Endothelial cell of umbilical vein (primary cell): ENCODE measurements at regions not wholly inside any gene's neighbourhood (a gene's known extent, or its start where the extent isn't known, plus 50 kb on each side); places are given as distances from the start of the nearest gene placed in this dataset.

ENCODE experiments used
- CTCF ChIP-seq, 2 donors: IDR thresholded peaks; 1 replicate in 1 of 2; 2 replicates in 1 of 2; pipeline ENCODE4 v1.5.1; 2011; ENCODE audit warnings: low read length in 2 of 2, mild to moderate bottlenecking in 2 of 2, moderate library complexity in 2 of 2, control low read depth in 1 of 2, inconsistent platforms in 1 of 2, low read depth in 1 of 2; ENCODE audit not compliant: insufficient read depth in 1 of 2; ENCODE audit errors: extremely low read depth in 1 of 2
- GATA2 ChIP-seq: IDR thresholded peaks from 2 replicates; pipeline ENCODE4 v1.7.0; 2011; ENCODE audit warnings: low read depth, mild to moderate bottlenecking, moderate library complexity, mixed read lengths, low read length; ENCODE audit not compliant: insufficient read length, insufficient read depth
- JUN ChIP-seq: IDR thresholded peaks from 2 replicates; pipeline ENCODE4 v1.6.1; 2011; ENCODE audit warnings: borderline replicate concordance, low read depth; ENCODE audit not compliant: insufficient read length, insufficient read depth
- POLR2A ChIP-seq: IDR thresholded peaks from 2 replicates; pipeline ENCODE4 v1.6.1; 2012; ENCODE audit warnings: low read depth, mild to moderate bottlenecking, control low read depth, low read length
- POLR2AphosphoS5 ChIP-seq: IDR thresholded peaks from 2 replicates; pipeline ENCODE4 v1.6.1; 2012; ENCODE audit warnings: low read depth, mild to moderate bottlenecking, control low read depth, low read length, moderate library complexity; ENCODE audit not compliant: insufficient read depth

GRCh38 chr2:120556911-120557310, 178.8 kb upstream of the GLI2 start:
- TF ChIP-seq JUN, result no peak
- TF ChIP-seq POLR2A, result no peak
- no peak for TF ChIP-seq CTCF (IDR thresholded peaks at IDR 0.05; ENCODE audit: extremely low read depth in 1 of 2, insufficient read depth in 1 of 2, low read depth in 1 of 2, low read length in 2 of 2)
- no peak for TF ChIP-seq GATA2
- no peak for TF ChIP-seq POLR2AphosphoS5
